Smooth muscle cell of the brain vasculature (primary cell): ENCODE measurements at regions not wholly inside any gene's neighbourhood (a gene's known extent, or its start where the extent isn't known, plus 50 kb on each side); places are given as distances from the start of the nearest gene placed in this dataset.
A peak's percentile ranks its signal among the peaks of the same experiment; 100 is the strongest.
"Not testable (repeated sequence)": the region's sequence is repeated elsewhere in the genome, so short reads cannot be mapped to it uniquely, and the experiment has no call there.

Experiments used
- DNase-seq: peaks from one replicate; pipeline ENCODE4 v3.0.0-alpha.2; 2012; ENCODE audit warnings: low read depth, low spot score

DNA sequence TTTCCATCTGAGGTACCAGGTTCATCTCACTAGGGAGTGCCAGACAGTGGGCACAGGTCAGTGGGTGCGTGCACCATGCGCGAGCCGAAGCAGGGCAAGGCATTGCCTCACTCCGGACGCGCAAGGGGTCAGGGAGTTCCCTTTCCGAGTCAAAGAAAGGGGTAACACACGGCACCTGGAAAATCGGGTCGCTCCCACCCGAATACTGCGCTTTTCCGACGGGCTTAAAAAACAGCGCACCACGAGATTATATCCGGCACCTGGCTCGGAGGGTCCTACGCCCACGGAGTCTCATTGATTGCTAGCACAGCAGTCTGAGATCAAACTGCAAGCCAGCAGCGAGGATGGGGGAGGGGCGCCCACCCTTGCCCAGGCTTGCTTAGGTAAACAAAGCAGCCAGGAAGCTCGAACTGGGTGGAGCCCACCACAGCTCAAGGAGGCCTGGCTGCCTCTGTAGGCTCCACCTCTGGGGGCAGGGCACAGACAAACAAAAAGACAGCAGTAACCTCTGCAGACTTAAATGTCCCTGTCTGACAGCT lies 242.5 kb downstream of the CYLC2 start:
- not testable (repeated sequence) for DNase-seq

GRCh38 chr9:103242025-103242424 lies 246.9 kb downstream of the CYLC2 start:
- no peak for DNase-seq

GRCh38 chr9:103242486-103242885 lies 247.4 kb downstream of the CYLC2 start:
- DNase-seq: no peak

GRCh38 chr9:103243553-103243952 lies 248.4 kb downstream of the CYLC2 start:
- no peak for DNase-seq

- no peak for DNase-seq
These were observed 250.2 kb downstream of the CYLC2 start for GRCh38 chr9:103245369-103245768.

- DNase-seq: no peak
These were observed 266.8 kb downstream of the CYLC2 start for GRCh38 chr9:103261951-103262350.

- DNase-seq: no peak
These were observed 270.9 kb downstream of the CYLC2 start for GRCh38 chr9:103266064-103266463.

GRCh38 chr9:103277240-103277639 lies 282.1 kb downstream of the CYLC2 start:
- no peak for DNase-seq

DNA sequence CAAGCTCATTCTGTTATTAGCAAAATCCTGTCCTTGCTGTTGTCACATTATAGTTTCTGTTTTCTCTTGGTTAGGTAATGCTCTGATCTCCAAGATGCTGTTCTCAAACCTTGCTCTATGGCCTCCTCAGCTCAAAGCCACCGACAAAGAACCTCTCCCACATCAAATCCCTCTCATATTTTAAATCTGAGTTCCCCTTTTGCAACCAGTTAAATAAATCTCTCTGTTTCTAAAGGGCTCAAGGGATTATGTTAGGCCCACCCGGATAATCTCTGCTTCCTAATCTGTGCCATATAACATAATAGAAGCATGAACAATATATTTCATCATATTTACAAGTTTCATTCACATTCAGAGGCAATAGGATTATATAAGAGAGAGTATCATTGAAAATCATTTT lies 286.0 kb downstream of the CYLC2 start:
- no peak for DNase-seq

DNA sequence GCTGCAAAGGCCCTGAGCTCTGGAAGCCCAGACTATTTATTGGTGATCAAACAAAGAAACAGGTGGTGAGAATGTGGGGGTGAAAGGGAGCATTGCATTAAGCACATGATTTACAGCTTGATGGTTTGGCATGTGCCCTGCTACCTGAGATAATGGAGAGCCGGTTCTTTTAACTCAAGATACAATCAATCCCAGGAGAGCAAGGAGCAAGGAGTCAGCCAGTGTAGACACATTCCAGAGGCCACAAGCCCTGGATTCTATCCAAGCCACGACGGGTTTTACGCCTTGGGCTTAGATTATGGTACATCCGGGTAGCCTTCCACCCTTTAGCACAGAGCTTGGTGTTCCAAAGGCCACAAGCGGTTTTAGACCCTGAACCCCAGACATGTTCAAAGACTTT lies 292.2 kb downstream of the CYLC2 start:
- no peak for DNase-seq

DNA sequence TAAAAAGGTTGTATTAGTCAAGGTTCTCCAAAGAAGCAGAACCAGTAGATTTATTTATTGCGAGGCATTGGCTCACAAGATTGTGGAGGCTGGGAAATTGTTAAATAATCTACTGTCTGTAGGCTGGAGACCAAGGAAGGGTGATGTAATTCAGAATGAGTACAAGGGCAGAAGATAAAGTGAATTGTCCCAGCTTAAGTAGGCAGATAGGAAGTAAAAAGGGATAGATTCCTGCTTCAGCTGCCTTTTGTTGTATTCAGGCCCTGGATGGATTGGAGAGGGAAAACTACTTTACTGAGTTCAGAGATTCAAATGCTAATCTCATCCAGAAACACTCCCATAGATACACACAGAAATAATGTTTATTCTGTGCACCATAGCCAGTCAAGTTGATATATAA lies 301.1 kb downstream of the CYLC2 start:
- DNase-seq: no peak

- DNase-seq: no peak
These were observed 305.9 kb downstream of the CYLC2 start for GRCh38 chr9:103301051-103301450.

- DNase-seq: no peak
These were observed 309.7 kb downstream of the CYLC2 start for GRCh38 chr9:103304797-103305196.

GRCh38 chr9:103319979-103320378 lies 324.8 kb downstream of the CYLC2 start:
- DNase-seq: no peak

DNA sequence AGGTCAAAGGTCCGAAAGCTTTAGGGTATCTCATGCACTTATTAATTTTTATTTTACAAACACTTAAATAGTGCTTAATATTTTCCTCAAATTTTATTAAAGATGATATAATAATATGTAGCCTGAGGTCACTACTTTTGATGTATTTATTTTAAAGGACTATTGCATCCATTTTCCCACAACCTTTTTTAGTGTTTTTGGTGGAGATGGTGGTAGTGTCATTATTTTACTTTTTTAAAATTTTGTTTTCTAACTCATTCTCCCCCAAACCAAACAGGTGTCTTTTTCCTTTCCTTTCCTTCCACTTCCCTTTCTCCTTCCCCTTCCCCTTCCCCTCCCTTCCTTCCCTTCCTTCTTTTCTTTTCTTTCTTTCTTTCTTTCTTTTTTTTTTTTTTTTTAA lies 328.6 kb downstream of the CYLC2 start:
- DNase-seq: no peak

DNA sequence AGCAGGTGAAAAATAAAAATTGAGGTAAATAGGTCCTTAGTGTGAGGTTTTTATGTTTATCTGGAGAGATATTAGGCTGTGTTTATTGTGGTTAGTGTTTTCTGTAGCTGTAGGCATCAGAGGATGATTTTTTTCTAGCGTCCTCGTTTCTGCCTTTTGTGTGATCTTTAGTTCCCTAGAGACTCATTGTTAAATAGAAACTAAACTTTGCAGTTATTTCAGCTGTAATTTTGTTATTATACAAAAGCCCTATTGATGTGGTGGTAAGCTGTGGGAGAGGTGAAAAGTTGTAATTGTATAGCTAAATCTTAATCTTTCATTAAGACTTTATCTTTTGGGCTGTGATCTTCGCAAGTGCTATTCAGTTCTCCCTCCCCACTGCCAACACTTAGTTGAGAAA lies 340.3 kb downstream of the CYLC2 start:
- DNase-seq: no peak

DNA sequence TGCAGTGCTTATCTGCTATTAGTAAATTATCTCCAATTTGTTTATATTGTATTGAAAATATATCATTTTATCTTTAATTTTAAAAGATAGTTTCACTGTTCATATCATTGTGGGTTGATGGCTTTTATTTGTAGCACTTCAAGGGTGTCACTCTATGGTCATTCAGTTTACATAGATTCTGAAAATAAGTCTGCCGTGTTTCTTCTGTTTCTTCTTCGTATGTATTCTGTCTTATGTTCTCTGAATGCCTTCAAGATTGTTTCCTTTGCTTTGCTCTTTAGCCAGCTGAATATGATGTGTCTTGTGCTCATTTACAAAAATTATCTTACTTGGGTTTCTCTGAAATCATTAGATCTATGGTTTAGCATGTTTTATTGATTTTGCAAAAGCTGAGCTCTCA lies 359.9 kb downstream of the CYLC2 start:
- no peak for DNase-seq

GRCh38 chr9:103357980-103358379 lies 362.8 kb downstream of the CYLC2 start:
- not testable (repeated sequence) for DNase-seq

DNA sequence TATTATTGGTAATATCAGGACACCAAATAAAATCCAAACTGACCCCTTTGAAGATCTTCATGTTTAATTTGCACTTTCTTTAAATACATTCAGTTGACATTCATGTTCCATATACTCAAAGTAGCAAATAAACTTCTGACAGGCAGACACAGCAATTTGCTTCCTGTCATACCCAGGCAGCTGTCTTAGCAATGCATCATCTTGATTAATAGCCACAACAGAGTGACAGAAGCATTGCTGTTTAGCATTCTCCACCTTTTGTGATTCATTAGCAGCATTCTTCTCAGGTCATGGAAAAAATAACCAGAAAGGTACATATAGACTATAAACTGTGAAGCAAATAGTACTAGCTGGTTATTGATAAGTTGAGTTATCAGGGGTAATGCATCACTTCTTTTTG lies 366.8 kb downstream of the CYLC2 start:
- no peak for DNase-seq

DNA sequence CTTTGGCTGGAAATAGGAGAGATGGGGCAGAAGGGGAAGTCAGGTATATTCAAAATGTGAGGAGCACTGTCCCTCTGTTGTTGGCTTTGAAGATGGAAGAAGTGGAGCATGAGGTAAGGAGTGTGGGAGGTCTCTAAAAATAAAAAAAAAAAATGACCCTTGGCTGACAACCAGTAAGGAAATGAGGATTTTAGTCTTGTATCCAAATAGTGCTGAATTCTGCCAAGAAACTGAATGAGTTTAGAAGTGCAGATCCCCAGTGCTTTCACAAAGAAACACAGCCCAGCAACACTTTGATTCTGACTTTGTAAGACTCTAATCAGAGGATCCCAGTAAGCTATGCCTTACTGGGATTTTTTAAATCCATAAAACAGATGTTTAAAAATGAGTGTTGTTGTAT lies 367.9 kb downstream of the CYLC2 start:
- DNase-seq: no peak

GRCh38 chr9:103364753-103365152 lies 369.6 kb downstream of the CYLC2 start:
- peak; percentile 28 for DNase-seq

GRCh38 chr9:103371152-103371551 lies 376.0 kb downstream of the CYLC2 start:
- no peak for DNase-seq

DNA sequence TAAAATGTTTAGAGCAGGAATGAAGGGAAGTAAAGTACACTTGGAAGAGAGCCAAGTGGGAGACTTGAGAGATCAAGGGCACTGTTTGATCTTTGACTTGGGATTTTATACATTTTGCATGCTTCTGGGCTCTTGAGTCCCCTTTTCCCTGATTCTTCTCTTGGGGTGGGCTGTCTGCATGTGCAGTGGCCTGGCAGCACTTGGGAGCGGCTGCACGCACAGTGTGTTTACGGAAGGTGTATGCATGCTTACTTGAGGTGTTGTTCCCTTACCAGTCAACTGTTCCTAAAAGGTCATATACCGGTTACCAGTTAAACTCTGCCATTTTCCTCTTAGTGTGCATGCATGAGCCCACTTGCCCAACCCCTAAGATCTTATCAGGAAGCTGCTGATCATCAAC lies 377.7 kb downstream of the CYLC2 start:
- DNase-seq: no peak

DNA sequence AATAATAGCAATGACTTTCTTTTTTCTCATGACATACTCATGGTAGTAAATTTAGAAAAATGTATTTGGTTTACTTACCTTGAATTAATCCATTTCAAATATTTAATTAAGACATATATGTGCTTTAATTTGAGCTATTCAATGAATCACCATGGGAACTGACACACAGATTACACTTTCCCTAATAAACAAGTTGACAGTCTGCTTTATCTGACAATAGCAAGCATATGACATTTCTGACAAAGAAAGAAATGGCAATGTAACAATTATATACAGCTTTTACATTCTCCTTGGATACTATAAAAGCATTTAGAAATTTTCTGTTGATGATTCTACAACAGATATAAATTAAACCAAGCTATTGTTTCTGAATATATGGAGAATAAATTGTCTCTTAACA lies 382.5 kb downstream of the CYLC2 start:
- DNase-seq: no peak
